Stimulated activated naive B cell treated with anti-CD40 and anti-IgM and Interleukin-4, amounts not matched to agents 10 μg/mL and 1 μg/mL and 100 μg/mL, for 72 hours (primary cell): ENCODE measurements at regions not wholly inside any gene's neighbourhood (a gene's known extent, or its start where the extent isn't known, plus 50 kb on each side); places are given as distances from the start of the nearest gene placed in this dataset.

Experiments
- ATAC-seq, 2 donors: fragments of 150-1000 bp; cut with Tn5 transposase; replicated peaks; 2 replicates each; pipeline ENCODE4 v1.10.0; 2021; ENCODE audit warnings: moderate library complexity in 1 of 2
- DNase-seq: peaks from one replicate; pipeline ENCODE4 v3.0.0; 2021
- H3K27ac Mint-ChIP-seq: one replicate; pipeline ENCODE4 v1.8.0; 2022; ENCODE audit warnings: mild to moderate bottlenecking, mixed read lengths
- H3K27me3 Mint-ChIP-seq, 2 donors: one replicate each; pipeline ENCODE4 v1.8.0; 2022; ENCODE audit warnings: mixed read lengths in 2 of 2
- H3K36me3 Mint-ChIP-seq, 2 donors: one replicate each; pipeline ENCODE4 v1.8.0; 2022; ENCODE audit warnings: mixed read lengths in 2 of 2, mild to moderate bottlenecking in 1 of 2
- H3K4me1 Mint-ChIP-seq, 2 donors: one replicate each; pipeline ENCODE4 v1.8.0; 2022; ENCODE audit warnings: mixed read lengths in 2 of 2, mild to moderate bottlenecking in 1 of 2
- H3K4me3 Mint-ChIP-seq, 2 donors: one replicate each; pipeline ENCODE4 v1.8.0; 2022; ENCODE audit warnings: mild to moderate bottlenecking in 2 of 2, mixed read lengths in 2 of 2, moderate library complexity in 1 of 2
- H3K9me3 Mint-ChIP-seq, 2 donors: one replicate each; pipeline ENCODE4 v1.8.0; 2022; ENCODE audit warnings: mixed read lengths in 2 of 2, mild to moderate bottlenecking in 1 of 2

GRCh38 chr1:191866155-191866554 lies 292.1 kb upstream of the RGS18 start:
- no peak overlapping the region for H3K27ac Mint-ChIP-seq
- no peaks in the 10 kb centered on the region for H3K4me1 Mint-ChIP-seq
- ATAC-seq, result no peak
- peaks cover 14 to 15% of the 10 kb centered on the region in 2 donors for H3K9me3 Mint-ChIP-seq
- no peaks in the 10 kb centered on the region for H3K36me3 Mint-ChIP-seq
- no peak overlapping the region for H3K4me3 Mint-ChIP-seq
- H3K27me3 Mint-ChIP-seq, result no peaks in the 10 kb centered on the region
- DNase-seq, result no peak

GRCh38 chr1:191869790-191870312 lies 288.4 kb upstream of the RGS18 start:
- H3K4me3 Mint-ChIP-seq, result no peak overlapping the region
- H3K27ac Mint-ChIP-seq, result no peak overlapping the region
- no peaks in the 10 kb centered on the region for H3K4me1 Mint-ChIP-seq
- DNase-seq (no peak), ATAC-seq (no peak)
- no peaks in the 10 kb centered on the region for H3K36me3 Mint-ChIP-seq
- H3K9me3 Mint-ChIP-seq, result peaks cover 2 to 9% of the 10 kb centered on the region in 2 donors
- no peaks in the 10 kb centered on the region for H3K27me3 Mint-ChIP-seq

GRCh38 chr1:191870490-191870889 lies 287.8 kb upstream of the RGS18 start:
- no peak for DNase-seq
- Mint-ChIP-seq H3K27me3 (no peaks in the 10 kb centered on the region), H3K36me3 (no peaks in the 10 kb centered on the region), H3K9me3 (peaks cover 2 to 5% of the 10 kb centered on the region in 2 donors), H3K27ac (no peak overlapping the region), H3K4me3 (no peak overlapping the region), H3K4me1 (no peaks in the 10 kb centered on the region)
- no peak for ATAC-seq

GRCh38 chr1:191875994-191876393 lies 282.3 kb upstream of the RGS18 start:
- H3K9me3 Mint-ChIP-seq, result no peaks in the 10 kb centered on the region
- H3K27me3 Mint-ChIP-seq, result no peaks in the 10 kb centered on the region
- H3K36me3 Mint-ChIP-seq, result no peaks in the 10 kb centered on the region
- no peaks in the 10 kb centered on the region for H3K4me1 Mint-ChIP-seq
- no peak for ATAC-seq
- H3K27ac Mint-ChIP-seq, result no peak overlapping the region
- H3K4me3 Mint-ChIP-seq, result no peak overlapping the region
- no peak for DNase-seq

- Mint-ChIP-seq H3K36me3 (no peaks in the 10 kb centered on the region), H3K27ac (no peak overlapping the region), H3K4me1 (no peaks in the 10 kb centered on the region), H3K27me3 (no peaks in the 10 kb centered on the region), H3K4me3 (no peak overlapping the region), H3K9me3 (no peaks in the 10 kb centered on the region)
- DNase-seq (no peak), ATAC-seq (no peak)
These were observed 281.6 kb upstream of the RGS18 start for GRCh38 chr1:191876631-191877030.

GRCh38 chr1:191882870-191883269 lies 275.4 kb upstream of the RGS18 start:
- Mint-ChIP-seq H3K27me3 (no peaks in the 10 kb centered on the region), H3K27ac (no peak overlapping the region)

GRCh38 chr1:191886977-191887376 lies 271.3 kb upstream of the RGS18 start:
- H3K9me3 Mint-ChIP-seq, result no peaks in the 10 kb centered on the region
- DNase-seq, result no peak
- no peaks in the 10 kb centered on the region for H3K36me3 Mint-ChIP-seq
- H3K4me3 Mint-ChIP-seq, result no peak overlapping the region
- H3K27ac Mint-ChIP-seq, result no peak overlapping the region
- ATAC-seq, result no peak
- no peaks in the 10 kb centered on the region for H3K4me1 Mint-ChIP-seq
- no peaks in the 10 kb centered on the region for H3K27me3 Mint-ChIP-seq

More at GRCh38 chr1:191882870-191883269, 275.4 kb upstream of the RGS18 start:
- H3K4me3 Mint-ChIP-seq, result no peak overlapping the region
- no peaks in the 10 kb centered on the region for H3K4me1 Mint-ChIP-seq
- ATAC-seq (no peak), DNase-seq (no peak)
- H3K36me3 Mint-ChIP-seq, result no peaks in the 10 kb centered on the region
- no peaks in the 10 kb centered on the region for H3K9me3 Mint-ChIP-seq

- H3K9me3 Mint-ChIP-seq, result no peaks in the 10 kb centered on the region
These were observed 269.2 kb upstream of the RGS18 start for GRCh38 chr1:191888996-191889622.

GRCh38 chr1:191889623-191890003 lies 268.6 kb upstream of the RGS18 start:
- Mint-ChIP-seq H3K4me1 (no peaks in the 10 kb centered on the region), H3K27me3 (no peaks in the 10 kb centered on the region), H3K27ac (no peak overlapping the region), H3K36me3 (no peaks in the 10 kb centered on the region), H3K4me3 (no peak overlapping the region), H3K9me3 (no peaks in the 10 kb centered on the region)
- no peak for ATAC-seq
- no peak for DNase-seq

More at GRCh38 chr1:191888996-191889622, 269.2 kb upstream of the RGS18 start:
- ATAC-seq, result no peak
- Mint-ChIP-seq H3K27me3 (no peaks in the 10 kb centered on the region), H3K4me1 (no peaks in the 10 kb centered on the region), H3K27ac (no peak overlapping the region), H3K4me3 (no peak overlapping the region), H3K36me3 (no peaks in the 10 kb centered on the region)
- no peak for DNase-seq

- ATAC-seq (no peak), DNase-seq (no peak)
- H3K27me3 Mint-ChIP-seq, result no peaks in the 10 kb centered on the region
- H3K36me3 Mint-ChIP-seq, result no peaks in the 10 kb centered on the region
- no peaks in the 10 kb centered on the region for H3K9me3 Mint-ChIP-seq
- no peak overlapping the region for H3K27ac Mint-ChIP-seq
- H3K4me1 Mint-ChIP-seq, result no peaks in the 10 kb centered on the region
- H3K4me3 Mint-ChIP-seq, result no peak overlapping the region
These were observed 267.7 kb upstream of the RGS18 start for GRCh38 chr1:191890433-191891088.

- Mint-ChIP-seq H3K27ac (no peak overlapping the region), H3K36me3 (no peaks in the 10 kb centered on the region), H3K4me3 (no peak overlapping the region), H3K4me1 (no peaks in the 10 kb centered on the region), H3K27me3 (no peaks in the 10 kb centered on the region), H3K9me3 (no peaks in the 10 kb centered on the region)
- DNase-seq (no peak), ATAC-seq (no peak)
These were observed 265.5 kb upstream of the RGS18 start for GRCh38 chr1:191892716-191893115.

GRCh38 chr1:191895049-191895448 lies 263.2 kb upstream of the RGS18 start:
- Mint-ChIP-seq H3K4me1 (no peaks in the 10 kb centered on the region), H3K4me3 (no peak overlapping the region), H3K27ac (no peak overlapping the region), H3K27me3 (no peaks in the 10 kb centered on the region), H3K9me3 (no peaks in the 10 kb centered on the region), H3K36me3 (no peaks in the 10 kb centered on the region)
- ATAC-seq (no peak), DNase-seq (no peak)

GRCh38 chr1:191895462-191896058 lies 262.7 kb upstream of the RGS18 start:
- H3K27ac Mint-ChIP-seq, result no peak overlapping the region
- ATAC-seq (no peak), DNase-seq (no peak)
- H3K9me3 Mint-ChIP-seq, result no peaks in the 10 kb centered on the region
- H3K27me3 Mint-ChIP-seq, result no peaks in the 10 kb centered on the region
- no peak overlapping the region for H3K4me3 Mint-ChIP-seq
- no peaks in the 10 kb centered on the region for H3K4me1 Mint-ChIP-seq
- no peaks in the 10 kb centered on the region for H3K36me3 Mint-ChIP-seq

GRCh38 chr1:191897134-191897533 lies 261.1 kb upstream of the RGS18 start:
- H3K4me3 Mint-ChIP-seq, result no peak overlapping the region
- no peaks in the 10 kb centered on the region for H3K36me3 Mint-ChIP-seq
- H3K27me3 Mint-ChIP-seq, result no peaks in the 10 kb centered on the region
- ATAC-seq (no peak), DNase-seq (no peak)
- H3K27ac Mint-ChIP-seq, result no peak overlapping the region
- no peaks in the 10 kb centered on the region for H3K4me1 Mint-ChIP-seq
- H3K9me3 Mint-ChIP-seq, result no peaks in the 10 kb centered on the region

GRCh38 chr1:191901651-191902050 lies 256.6 kb upstream of the RGS18 start:
- H3K9me3 Mint-ChIP-seq, result no peaks in the 10 kb centered on the region

More at GRCh38 chr1:191901651-191902050, 256.6 kb upstream of the RGS18 start:
- no peak overlapping the region for H3K27ac Mint-ChIP-seq
- H3K36me3 Mint-ChIP-seq, result no peaks in the 10 kb centered on the region
- H3K4me1 Mint-ChIP-seq, result no peaks in the 10 kb centered on the region
- ATAC-seq (no peak), DNase-seq (no peak)
- no peaks in the 10 kb centered on the region for H3K27me3 Mint-ChIP-seq
- H3K4me3 Mint-ChIP-seq, result no peak overlapping the region
